Upper lobe of left lung (tissue), 6 donors: ENCODE measurements at regions not wholly inside any gene's neighbourhood (a gene's known extent, or its start where the extent isn't known, plus 50 kb on each side); places are given as distances from the start of the nearest gene placed in this dataset.

Experiments
- ATAC-seq, 2 donors: fragments of 200-7000 bp; cut with Tn5 transposase; one replicate each; pipeline ENCODE4 v1.9.1; 2022; ENCODE audit warnings: mild to moderate bottlenecking in 2 of 2, moderate library complexity in 2 of 2; ENCODE audit not compliant: low FRiP score in 2 of 2
- DNase-seq, 2 donors: peaks; one replicate each; pipeline ENCODE4 v3.0.0-alpha.2; 2019 to 2020
- H3K27ac ChIP-seq, 4 donors: fragments of 200-600 bp; sonication (generic); one replicate each; pipeline ENCODE4 v1.5.1; 2016 to 2019
- H3K27me3 ChIP-seq, 4 donors: fragments of 200-600 bp; sonication (generic); one replicate each; pipeline ENCODE4 v1.5.1; 2017 to 2019
- H3K36me3 ChIP-seq, 4 donors: fragments of 200-600 bp; sonication (generic); one replicate each; pipeline ENCODE4 v1.5.1; 2016 to 2019
- H3K4me1 ChIP-seq, 4 donors: fragments of 200-600 bp; sonication (generic); one replicate each; pipeline ENCODE4 v1.5.1; 2018 to 2019
- H3K4me3 ChIP-seq, 4 donors: fragments of 200-600 bp; sonication (generic); one replicate each; pipeline ENCODE4 v1.5.1; 2017 to 2019; ENCODE audit warnings: mild to moderate bottlenecking in 2 of 4, moderate library complexity in 1 of 4
- H3K9me3 ChIP-seq, 4 donors: fragments of 200-600 bp; sonication (generic); one replicate each; pipeline ENCODE4 v1.5.1; 2018 to 2019
- CTCF ChIP-seq, 6 experiments: fragments of 450-650 bp in 4 of 6; fragments of 200-600 bp in 2 of 6; sonication (generic) in 2 of 6; IDR thresholded peaks; one replicate each; pipeline ENCODE4 v1.5.1; 2016 to 2019; ENCODE audit warnings: antibody characterized with exemption in 6 of 6
- EP300 ChIP-seq, 4 donors: sonication (generic); formaldehyde crosslinking; IDR thresholded peaks; one replicate each; pipeline ENCODE4 v1.5.1; 2017; ENCODE audit warnings: antibody characterized with exemption in 4 of 4, control low read depth in 2 of 4
- POLR2A ChIP-seq, 4 donors: fragments of 450-650 bp; IDR thresholded peaks; one replicate each; pipeline ENCODE4 v1.5.1; 2016 to 2017; ENCODE audit warnings: antibody characterized with exemption in 4 of 4, mild to moderate bottlenecking in 2 of 4
- POLR2AphosphoS5 ChIP-seq, 2 donors: sonication (generic); formaldehyde crosslinking; IDR thresholded peaks; one replicate each; pipeline ENCODE4 v1.5.1; 2017; ENCODE audit warnings: antibody characterized with exemption in 2 of 2
- WGBS, 2 donors: methylation state at CpG; one replicate each; pipeline ENCODE4 v1.1.5; 2017 to 2018; 5-methylcytosine and 5-hydroxymethylcytosine counted together
- donor health status: DM: no; HTN: no; CAD: no; lungs with moderate emphysema.
- donor health status: DM: no; HTN: yes; CAD: no; lungs with severe emphysema.

GRCh38 chr12:11958221-11959091 is 112.3 kb upstream of the BCL2L14 start:
- no peaks in the 10 kb centered on the region for H3K36me3 ChIP-seq
- DNase-seq (peak in 1 of 2 donors; percentile 23), ATAC-seq (no peak)
- no peak overlapping the region for H3K4me3 ChIP-seq
- WGBS, 2 donors = 75 to 78% methylated on average over 9 of the region's 9 CpGs
- no peaks in the 10 kb centered on the region for H3K9me3 ChIP-seq
- H3K4me1 ChIP-seq = no peaks in the 10 kb centered on the region
- no peaks in the 10 kb centered on the region for H3K27me3 ChIP-seq
- H3K27ac ChIP-seq = no peak overlapping the region
- TF ChIP-seq EP300 (IDR thresholded peaks at IDR 0.05) (no peak), POLR2AphosphoS5 (IDR thresholded peaks at IDR 0.05) (no peak), CTCF (IDR thresholded peaks at IDR 0.05) (no peak), POLR2A (IDR thresholded peaks at IDR 0.05) (no peak)

GRCh38 chr12:11959117-11959823 is 111.5 kb upstream of the BCL2L14 start:
- no peak overlapping the region for H3K27ac ChIP-seq
- no peaks in the 10 kb centered on the region for H3K27me3 ChIP-seq
- H3K4me1 ChIP-seq = no peaks in the 10 kb centered on the region
- DNase-seq (no peak), ATAC-seq (no peak)
- WGBS, 2 donors = 73 to 85% methylated on average over 8 to 9 of the region's 9 CpGs
- no peaks in the 10 kb centered on the region for H3K9me3 ChIP-seq
- no peak overlapping the region for H3K4me3 ChIP-seq
- no peaks in the 10 kb centered on the region for H3K36me3 ChIP-seq
- TF ChIP-seq POLR2A (IDR thresholded peaks at IDR 0.05) = no peak
- TF ChIP-seq EP300 (IDR thresholded peaks at IDR 0.05) = no peak
- TF ChIP-seq POLR2AphosphoS5 (IDR thresholded peaks at IDR 0.05) = no peak
- TF ChIP-seq CTCF (IDR thresholded peaks at IDR 0.05) = no peak

GRCh38 chr12:11960646-11961045 is 110.1 kb upstream of the BCL2L14 start:
- no peak for ATAC-seq
- DNase-seq = no peak
- no peaks in the 10 kb centered on the region for H3K9me3 ChIP-seq
- no peak overlapping the region for H3K4me3 ChIP-seq
- WGBS, 2 donors = 92 to 93% methylated on average over 6 of the region's 6 CpGs
- H3K36me3 ChIP-seq = no peaks in the 10 kb centered on the region
- no peaks in the 10 kb centered on the region for H3K27me3 ChIP-seq
- TF ChIP-seq EP300 (IDR thresholded peaks at IDR 0.05) = no peak
- no peak for TF ChIP-seq POLR2A (IDR thresholded peaks at IDR 0.05)
- no peak for TF ChIP-seq POLR2AphosphoS5 (IDR thresholded peaks at IDR 0.05)
- TF ChIP-seq CTCF (IDR thresholded peaks at IDR 0.05) = no peak
- H3K27ac ChIP-seq = no peak overlapping the region
- no peaks in the 10 kb centered on the region for H3K4me1 ChIP-seq

GRCh38 chr12:11961686-11962085 is 109.1 kb upstream of the BCL2L14 start:
- no peaks in the 10 kb centered on the region for H3K9me3 ChIP-seq
- H3K4me1 ChIP-seq = no peaks in the 10 kb centered on the region
- H3K36me3 ChIP-seq = no peaks in the 10 kb centered on the region
- no peaks in the 10 kb centered on the region for H3K27me3 ChIP-seq
- DNase-seq = no peak
- no peak overlapping the region for H3K4me3 ChIP-seq
- WGBS, 2 donors = 81 to 82% methylated on average over 4 to 5 of the region's 5 CpGs
- TF ChIP-seq EP300 (IDR thresholded peaks at IDR 0.05) = no peak
- no peak for TF ChIP-seq POLR2A (IDR thresholded peaks at IDR 0.05)
- TF ChIP-seq CTCF (IDR thresholded peaks at IDR 0.05) = no peak
- no peak for TF ChIP-seq POLR2AphosphoS5 (IDR thresholded peaks at IDR 0.05)
- no peak for ATAC-seq
- no peak overlapping the region for H3K27ac ChIP-seq
